ENCODE measurements at regions not wholly inside any gene's neighbourhood (a gene's known extent, or its start where the extent isn't known, plus 50 kb on each side); places are given as distances from the start of the nearest gene placed in this dataset.

DNA sequence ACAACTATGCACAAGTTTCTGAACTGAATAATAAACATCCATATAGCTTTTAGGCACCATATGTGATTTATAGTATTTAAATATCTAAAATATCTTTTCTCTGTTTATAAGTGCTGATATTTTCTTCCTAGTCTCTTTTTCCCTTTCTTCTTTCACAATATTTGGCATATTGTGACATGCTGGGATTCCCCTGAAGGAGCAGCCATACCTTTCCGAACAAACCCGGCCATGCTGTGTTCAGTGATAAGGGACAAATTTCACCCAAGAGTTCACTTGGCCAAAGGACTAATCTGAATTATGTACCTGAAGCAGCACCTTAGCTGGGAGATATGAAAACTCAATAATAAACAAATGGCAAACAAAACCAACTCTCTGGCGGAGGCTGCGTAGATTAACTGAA is 250.8 kb downstream of the RDH14 start:
- H3K36me3 ChIP-seq (ENCODE audit: control insufficient read depth in 1 of 2, insufficient read depth in 2 of 2, low read length in 2 of 2): no peaks in the 10 kb centered on the region
- H3K4me1 ChIP-seq (ENCODE audit: control insufficient read depth in 1 of 2, insufficient read depth in 2 of 2, low read length in 2 of 2): no peaks in the 10 kb centered on the region
- no peak overlapping the region for H3K27ac ChIP-seq (ENCODE audit: low read length)
- H3K9me3 ChIP-seq (ENCODE audit: control insufficient read depth in 1 of 2, low read length in 2 of 2): no peaks in the 10 kb centered on the region
- no peak overlapping the region for H3K4me3 ChIP-seq (ENCODE audit: low read depth in 1 of 2, low read length in 2 of 2)
- H3K27me3 ChIP-seq (ENCODE audit: low read depth, low read length): no peaks in the 10 kb centered on the region

DNA sequence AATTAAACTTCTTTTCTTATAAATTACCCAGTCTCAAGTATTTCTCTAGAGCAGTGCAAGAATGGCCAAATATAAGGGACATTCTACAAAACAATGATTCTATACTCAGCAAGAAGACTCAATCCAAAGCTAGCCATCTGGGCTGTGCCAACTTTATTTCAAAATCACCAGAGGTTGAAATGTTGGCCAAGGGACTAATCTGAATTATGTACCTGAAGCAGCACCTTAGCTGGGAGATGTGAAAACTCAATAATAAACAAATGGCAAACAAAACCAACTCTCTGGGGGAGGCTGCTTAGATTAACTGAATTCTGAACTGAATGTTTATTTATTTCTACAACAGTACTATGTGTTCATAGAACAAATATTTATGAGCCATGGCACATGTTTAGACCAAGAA is 251.3 kb downstream of the RDH14 start:
- Histone ChIP-seq H3K36me3 (ENCODE audit: control insufficient read depth in 1 of 2, insufficient read depth in 2 of 2, low read length in 2 of 2) (no peaks in the 10 kb centered on the region), H3K9me3 (ENCODE audit: control insufficient read depth in 1 of 2, low read length in 2 of 2) (no peaks in the 10 kb centered on the region), H3K27me3 (ENCODE audit: low read depth, low read length) (no peaks in the 10 kb centered on the region), H3K4me3 (ENCODE audit: low read depth in 1 of 2, low read length in 2 of 2) (no peak overlapping the region), H3K27ac (ENCODE audit: low read length) (no peak overlapping the region), H3K4me1 (ENCODE audit: control insufficient read depth in 1 of 2, insufficient read depth in 2 of 2, low read length in 2 of 2) (no peaks in the 10 kb centered on the region)

DNA sequence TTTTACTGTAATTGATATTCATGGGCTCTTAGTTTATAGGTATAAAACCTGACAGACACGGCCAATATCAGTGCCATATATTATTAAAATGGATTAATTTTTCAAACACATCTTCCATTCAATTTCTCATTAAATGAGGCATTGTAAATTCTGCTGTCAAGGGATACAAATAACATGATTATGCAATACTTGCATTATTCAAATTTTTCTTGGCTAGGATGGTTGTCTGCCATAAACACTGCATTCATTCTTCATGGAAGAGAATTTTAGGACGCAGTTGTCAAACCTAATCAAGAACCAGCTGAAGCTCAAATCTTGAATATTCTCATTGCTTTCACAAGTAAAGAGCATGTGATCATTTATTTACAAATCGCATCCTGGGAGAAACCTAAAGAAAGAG is 255.6 kb downstream of the RDH14 start:
- Histone ChIP-seq H3K9me3 (ENCODE audit: control insufficient read depth in 1 of 2, low read length in 2 of 2) (no peaks in the 10 kb centered on the region), H3K27me3 (ENCODE audit: low read depth, low read length) (no peaks in the 10 kb centered on the region), H3K36me3 (ENCODE audit: control insufficient read depth in 1 of 2, insufficient read depth in 2 of 2, low read length in 2 of 2) (no peaks in the 10 kb centered on the region), H3K27ac (ENCODE audit: low read length) (no peak overlapping the region), H3K4me3 (ENCODE audit: low read depth in 1 of 2, low read length in 2 of 2) (no peak overlapping the region), H3K4me1 (ENCODE audit: control insufficient read depth in 1 of 2, insufficient read depth in 2 of 2, low read length in 2 of 2) (no peaks in the 10 kb centered on the region)

DNA sequence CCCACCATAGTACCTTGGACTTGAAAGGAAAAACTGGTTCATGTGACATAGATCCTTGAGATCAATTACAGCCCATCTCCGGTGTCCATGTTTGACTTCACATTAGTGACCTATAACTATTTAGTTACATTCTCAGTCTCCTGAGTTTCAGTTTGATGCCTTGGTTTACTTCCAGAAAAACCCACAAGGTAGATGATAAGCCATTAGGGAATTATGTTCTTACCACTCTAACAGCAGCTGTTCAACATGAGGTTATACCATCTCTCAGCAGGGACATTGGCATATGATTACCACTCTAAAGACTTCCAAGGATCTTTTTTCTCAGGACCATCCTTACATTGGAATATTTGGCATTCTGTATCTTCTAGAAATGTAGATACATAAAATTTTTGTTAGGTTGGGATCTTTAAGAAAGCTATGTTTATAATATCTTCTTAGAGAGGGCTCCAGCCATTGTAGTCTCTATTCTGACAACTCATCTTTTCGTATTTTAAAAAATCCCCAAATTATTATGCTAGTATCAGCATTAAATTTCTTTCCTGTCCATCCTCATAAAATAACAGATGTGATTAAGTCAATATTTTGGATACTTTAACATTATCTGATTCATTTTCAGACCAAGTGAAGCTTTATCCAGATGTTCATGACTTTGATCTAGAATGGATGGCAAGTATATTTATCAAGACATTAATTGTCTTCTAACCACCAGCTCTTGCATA is 258.9 kb downstream of the RDH14 start:
- Histone ChIP-seq H3K27ac (ENCODE audit: low read length) (no peak overlapping the region), H3K27me3 (ENCODE audit: low read depth, low read length) (no peaks in the 10 kb centered on the region), H3K36me3 (ENCODE audit: control insufficient read depth in 1 of 2, insufficient read depth in 2 of 2, low read length in 2 of 2) (no peaks in the 10 kb centered on the region), H3K9me3 (ENCODE audit: control insufficient read depth in 1 of 2, low read length in 2 of 2) (no peaks in the 10 kb centered on the region), H3K4me3 (ENCODE audit: low read depth in 1 of 2, low read length in 2 of 2) (no peak overlapping the region), H3K4me1 (ENCODE audit: control insufficient read depth in 1 of 2, insufficient read depth in 2 of 2, low read length in 2 of 2) (no peaks in the 10 kb centered on the region)

DNA sequence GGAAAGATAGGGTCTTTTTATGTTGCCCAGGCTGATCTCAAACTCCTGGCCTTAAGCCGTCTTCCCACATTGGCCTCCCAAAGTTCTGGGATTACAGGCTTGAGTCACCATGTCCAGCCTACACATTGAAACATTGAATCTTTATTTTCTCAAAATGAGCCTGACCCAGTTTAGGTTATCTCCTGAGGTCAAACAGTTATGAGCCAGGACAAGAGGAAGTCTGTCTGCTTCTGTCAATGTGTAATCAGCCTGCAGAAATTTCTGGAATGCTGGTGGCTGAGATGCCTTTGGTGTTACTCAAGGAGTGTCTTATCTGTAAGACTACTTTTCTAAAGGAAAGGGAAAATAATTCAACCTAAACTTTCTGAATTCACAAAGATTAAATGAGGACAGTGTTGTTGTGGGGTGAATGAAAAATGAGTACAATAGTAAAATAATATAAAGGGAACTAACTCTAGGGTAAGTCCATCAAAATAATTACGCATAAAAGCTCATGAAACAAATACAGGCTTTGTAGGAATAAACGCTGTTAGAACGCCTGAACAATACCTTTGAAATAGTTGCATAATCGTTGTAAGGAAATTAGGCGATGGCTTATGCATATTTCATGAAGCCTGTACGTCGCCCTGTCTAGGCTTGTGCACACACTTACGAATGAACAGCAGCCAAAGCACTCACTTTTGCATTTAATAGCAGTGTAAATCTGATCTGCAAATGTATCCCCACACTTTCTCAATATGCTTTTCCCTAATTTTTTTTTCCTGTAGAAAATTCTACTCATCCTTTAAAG is 260.8 kb downstream of the RDH14 start:
- Histone ChIP-seq H3K9me3 (ENCODE audit: control insufficient read depth in 1 of 2, low read length in 2 of 2) (no peaks in the 10 kb centered on the region), H3K4me1 (ENCODE audit: control insufficient read depth in 1 of 2, insufficient read depth in 2 of 2, low read length in 2 of 2) (no peaks in the 10 kb centered on the region), H3K36me3 (ENCODE audit: control insufficient read depth in 1 of 2, insufficient read depth in 2 of 2, low read length in 2 of 2) (no peaks in the 10 kb centered on the region), H3K4me3 (ENCODE audit: low read depth in 1 of 2, low read length in 2 of 2) (no peak overlapping the region), H3K27me3 (ENCODE audit: low read depth, low read length) (no peaks in the 10 kb centered on the region), H3K27ac (ENCODE audit: low read length) (no peak overlapping the region)

DNA sequence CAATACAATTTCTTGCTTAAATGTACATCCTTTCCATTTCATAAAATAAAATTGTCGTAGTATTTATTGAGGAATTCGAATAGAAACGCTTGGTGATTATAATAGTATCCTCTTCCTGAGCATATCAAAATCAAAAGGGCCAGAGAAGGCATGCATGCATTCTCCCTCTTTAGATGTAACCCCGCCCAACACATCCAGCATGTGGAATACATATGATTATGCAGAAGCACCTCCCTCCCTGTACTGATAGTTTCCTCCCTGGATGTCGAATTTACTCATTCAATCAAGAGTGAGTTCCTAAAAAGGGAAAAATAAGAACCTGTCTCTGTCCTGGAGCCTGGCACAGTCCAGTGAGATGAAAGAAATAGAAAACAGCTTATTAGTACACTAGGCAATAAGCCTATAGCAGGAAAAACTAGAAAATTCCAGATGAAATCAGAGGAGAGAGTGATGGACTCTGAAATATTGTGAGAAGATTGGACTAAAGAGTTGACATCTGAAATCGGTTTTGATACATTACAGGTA is 262.9 kb downstream of the RDH14 start:
- H3K27me3 ChIP-seq (ENCODE audit: low read depth, low read length): no peaks in the 10 kb centered on the region
- H3K27ac ChIP-seq (ENCODE audit: low read length): no peak overlapping the region
- H3K4me1 ChIP-seq (ENCODE audit: control insufficient read depth in 1 of 2, insufficient read depth in 2 of 2, low read length in 2 of 2): no peaks in the 10 kb centered on the region
- H3K9me3 ChIP-seq (ENCODE audit: control insufficient read depth in 1 of 2, low read length in 2 of 2): no peaks in the 10 kb centered on the region
- H3K36me3 ChIP-seq (ENCODE audit: control insufficient read depth in 1 of 2, insufficient read depth in 2 of 2, low read length in 2 of 2): no peaks in the 10 kb centered on the region
- H3K4me3 ChIP-seq (ENCODE audit: low read depth in 1 of 2, low read length in 2 of 2): no peak overlapping the region

DNA sequence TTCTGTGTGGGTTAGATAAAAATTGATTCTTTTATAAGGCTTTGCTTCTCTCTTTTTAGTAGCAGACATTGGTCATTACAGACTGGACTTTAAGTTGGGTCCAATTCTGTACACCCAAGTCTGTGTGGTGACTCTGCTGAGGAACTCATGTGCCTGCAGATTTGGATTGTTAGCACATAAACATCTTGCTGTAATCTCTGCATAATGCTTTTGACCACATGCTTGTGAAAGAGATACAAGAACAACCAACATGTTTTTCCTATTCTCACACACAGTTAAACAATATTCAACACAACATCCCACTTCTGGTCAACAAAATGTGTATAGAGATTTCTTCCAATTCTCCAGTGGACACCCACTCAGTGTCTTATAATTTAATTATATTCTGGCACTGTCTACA is 270.1 kb downstream of the RDH14 start:
- Histone ChIP-seq H3K36me3 (ENCODE audit: control insufficient read depth in 1 of 2, insufficient read depth in 2 of 2, low read length in 2 of 2) (no peaks in the 10 kb centered on the region), H3K27ac (ENCODE audit: low read length) (no peak overlapping the region), H3K27me3 (ENCODE audit: low read depth, low read length) (no peaks in the 10 kb centered on the region), H3K9me3 (ENCODE audit: control insufficient read depth in 1 of 2, low read length in 2 of 2) (no peaks in the 10 kb centered on the region), H3K4me3 (ENCODE audit: low read depth in 1 of 2, low read length in 2 of 2) (no peak overlapping the region), H3K4me1 (ENCODE audit: control insufficient read depth in 1 of 2, insufficient read depth in 2 of 2, low read length in 2 of 2) (no peaks in the 10 kb centered on the region)

DNA sequence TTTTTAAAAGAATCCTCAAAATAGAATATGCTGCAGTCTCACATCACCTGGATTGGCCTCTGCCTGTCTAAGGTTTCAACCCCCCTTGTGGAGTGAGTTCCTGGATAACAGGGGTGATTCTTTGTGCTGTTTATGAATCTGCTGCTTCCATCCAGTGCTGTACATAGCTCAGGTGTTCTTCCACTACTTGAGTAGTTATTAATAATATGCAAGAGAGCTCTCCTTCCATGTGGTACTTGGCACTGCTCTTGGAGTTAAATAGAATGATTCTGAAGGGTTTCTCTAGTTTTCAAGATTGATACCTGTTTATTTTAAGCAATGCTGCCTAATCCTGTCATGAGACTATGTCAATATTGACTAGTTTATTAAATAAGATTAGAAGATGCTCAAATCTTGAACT is 273.6 kb downstream of the RDH14 start:
- Histone ChIP-seq H3K27me3 (ENCODE audit: low read depth, low read length) (no peaks in the 10 kb centered on the region), H3K9me3 (ENCODE audit: control insufficient read depth in 1 of 2, low read length in 2 of 2) (peaks cover 0 to 3% of the 10 kb centered on the region in 2 donors), H3K4me3 (ENCODE audit: low read depth in 1 of 2, low read length in 2 of 2) (no peak overlapping the region), H3K36me3 (ENCODE audit: control insufficient read depth in 1 of 2, insufficient read depth in 2 of 2, low read length in 2 of 2) (no peaks in the 10 kb centered on the region), H3K4me1 (ENCODE audit: control insufficient read depth in 1 of 2, insufficient read depth in 2 of 2, low read length in 2 of 2) (no peaks in the 10 kb centered on the region), H3K27ac (ENCODE audit: low read length) (no peak overlapping the region)

DNA sequence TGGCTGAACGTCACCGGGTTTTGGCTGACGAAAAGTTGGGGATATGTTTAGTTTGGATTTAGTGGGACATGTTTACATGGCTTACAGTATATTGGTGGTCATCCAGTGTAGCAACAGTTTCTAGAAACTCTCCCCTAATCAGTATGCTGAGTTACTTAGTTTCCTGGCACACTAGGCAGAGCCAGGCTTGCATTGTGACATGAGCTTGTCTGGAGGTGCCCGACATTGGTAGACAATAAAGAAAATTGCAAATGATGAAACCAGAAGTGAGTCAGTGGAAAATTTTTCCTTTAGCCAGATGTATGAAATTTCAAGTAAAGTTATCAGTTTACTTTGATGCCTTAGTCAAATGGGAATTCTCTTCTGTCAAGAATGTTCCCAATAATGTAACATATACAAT is 276.1 kb downstream of the RDH14 start:
- H3K9me3 ChIP-seq (ENCODE audit: control insufficient read depth in 1 of 2, low read length in 2 of 2): peaks cover 0 to 3% of the 10 kb centered on the region in 2 donors
- no peak overlapping the region for H3K27ac ChIP-seq (ENCODE audit: low read length)

DNA sequence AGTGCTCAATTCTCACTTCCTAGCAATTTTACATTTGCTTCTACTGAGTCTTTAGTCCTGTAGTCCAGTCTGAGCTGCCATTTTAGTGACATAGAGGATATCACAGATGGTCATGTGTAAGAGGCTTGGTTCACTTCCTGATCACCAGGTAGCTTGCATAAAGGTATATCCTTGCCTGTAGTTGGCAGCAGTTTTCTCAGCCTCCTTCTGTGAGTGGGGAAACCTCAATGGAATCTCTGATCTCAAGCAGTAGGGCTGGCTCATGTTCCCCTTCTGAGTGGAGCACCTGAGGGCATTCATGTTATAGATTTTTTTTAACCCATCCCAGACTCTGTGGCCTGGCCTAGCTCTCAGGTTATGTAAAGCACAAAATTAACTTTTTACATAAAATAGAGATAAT is 278.4 kb downstream of the RDH14 start:
- Histone ChIP-seq H3K4me3 (ENCODE audit: low read depth in 1 of 2, low read length in 2 of 2) (no peak overlapping the region), H3K27me3 (ENCODE audit: low read depth, low read length) (no peaks in the 10 kb centered on the region), H3K36me3 (ENCODE audit: control insufficient read depth in 1 of 2, insufficient read depth in 2 of 2, low read length in 2 of 2) (no peaks in the 10 kb centered on the region), H3K27ac (ENCODE audit: low read length) (no peak overlapping the region), H3K9me3 (ENCODE audit: control insufficient read depth in 1 of 2, low read length in 2 of 2) (peaks cover 0 to 3% of the 10 kb centered on the region in 2 donors), H3K4me1 (ENCODE audit: control insufficient read depth in 1 of 2, insufficient read depth in 2 of 2, low read length in 2 of 2) (no peaks in the 10 kb centered on the region)

More for the DNA sequence above, 276.1 kb downstream of the RDH14 start:
- Histone ChIP-seq H3K4me3 (ENCODE audit: low read depth in 1 of 2, low read length in 2 of 2) (no peak overlapping the region), H3K36me3 (ENCODE audit: control insufficient read depth in 1 of 2, insufficient read depth in 2 of 2, low read length in 2 of 2) (no peaks in the 10 kb centered on the region), H3K27me3 (ENCODE audit: low read depth, low read length) (no peaks in the 10 kb centered on the region), H3K4me1 (ENCODE audit: control insufficient read depth in 1 of 2, insufficient read depth in 2 of 2, low read length in 2 of 2) (no peaks in the 10 kb centered on the region)

DNA sequence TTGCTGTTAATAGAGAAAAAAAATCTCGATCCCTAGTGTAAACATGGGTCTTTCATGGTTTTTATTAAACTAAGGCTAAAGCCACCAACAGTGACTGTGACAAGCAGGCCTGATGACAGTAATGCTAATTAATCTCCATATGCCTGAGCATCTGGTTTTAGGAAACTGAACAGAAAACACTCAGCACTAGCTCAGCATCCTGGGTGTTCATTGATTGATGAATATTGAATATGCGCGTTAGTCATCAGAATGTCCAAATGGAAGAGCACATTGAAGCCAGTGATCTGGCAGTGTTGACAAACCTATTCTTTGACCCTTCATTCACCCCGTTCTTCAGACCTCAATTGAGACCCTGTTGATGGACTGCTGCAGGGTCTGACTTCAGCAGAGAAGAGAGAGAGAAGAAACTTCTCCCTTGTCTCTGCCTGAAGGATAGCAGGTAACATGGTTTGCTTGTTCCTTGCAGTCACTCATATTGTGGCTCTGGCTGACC is 283.8 kb downstream of the RDH14 start:
- H3K4me3 ChIP-seq (ENCODE audit: low read depth in 1 of 2, low read length in 2 of 2): no peak overlapping the region
- no peak overlapping the region for H3K27ac ChIP-seq (ENCODE audit: low read length)
- H3K27me3 ChIP-seq (ENCODE audit: low read depth, low read length): no peaks in the 10 kb centered on the region
- H3K9me3 ChIP-seq (ENCODE audit: control insufficient read depth in 1 of 2, low read length in 2 of 2): no peaks in the 10 kb centered on the region
- H3K4me1 ChIP-seq (ENCODE audit: control insufficient read depth in 1 of 2, insufficient read depth in 2 of 2, low read length in 2 of 2): no peaks in the 10 kb centered on the region
- no peaks in the 10 kb centered on the region for H3K36me3 ChIP-seq (ENCODE audit: control insufficient read depth in 1 of 2, insufficient read depth in 2 of 2, low read length in 2 of 2)

Data from muscle layer of duodenum (tissue), 2 donors.